ENCODE measurements at regions not wholly inside any gene's neighbourhood (a gene's known extent, or its start where the extent isn't known, plus 50 kb on each side); places are given as distances from the start of the nearest gene placed in this dataset.

- no peak for TF ChIP-seq CTCF (IDR thresholded peaks at IDR 0.05)
- no peak for TF ChIP-seq POLR2A (IDR thresholded peaks at IDR 0.05)
Measured at GRCh38 chr5:136518814-136519213, 153.5 kb upstream of the TRPC7 start.
